AG10803 (cell line): ENCODE measurements at regions not wholly inside any gene's neighbourhood (a gene's known extent, or its start where the extent isn't known, plus 50 kb on each side); places are given as distances from the start of the nearest gene placed in this dataset.

Experiments used
- DNase-seq: peaks from one replicate; pipeline ENCODE4 v3.0.0; 2010; ENCODE audit warnings: low read depth
- H3K4me3 ChIP-seq: 2 replicates; pipeline ENCODE4 v1.5.1; 2011; ENCODE audit warnings: mild to moderate bottlenecking, low read length, control low read depth
- CTCF ChIP-seq: conservative IDR thresholded peaks from 2 replicates; pipeline ENCODE4 v1.5.1; 2011; ENCODE audit warnings: mild to moderate bottlenecking, low read length, control low read depth, inconsistent platforms

GRCh38 chr13:86848716-86849115 lies 822.5 kb upstream of the SLITRK5 start:
- no peak for TF ChIP-seq CTCF
- H3K4me3 ChIP-seq = no peak overlapping the region
- DNase-seq = no peak

- DNase-seq = no peak
- no peak overlapping the region for H3K4me3 ChIP-seq
- no peak for TF ChIP-seq CTCF
Observed at GRCh38 chr13:86856991-86857390, 814.2 kb upstream of the SLITRK5 start.

- DNase-seq = no peak
- TF ChIP-seq CTCF = no peak
- H3K4me3 ChIP-seq = no peak overlapping the region
Observed at GRCh38 chr13:86858216-86858615, 813.0 kb upstream of the SLITRK5 start.

- H3K4me3 ChIP-seq = no peak overlapping the region
- no peak for DNase-seq
- no peak for TF ChIP-seq CTCF
Observed at GRCh38 chr13:86862137-86862536, 809.0 kb upstream of the SLITRK5 start.

GRCh38 chr13:86864376-86864775 lies 806.8 kb upstream of the SLITRK5 start:
- DNase-seq = no peak
- TF ChIP-seq CTCF = no peak

GRCh38 chr13:86870444-86870843 lies 800.7 kb upstream of the SLITRK5 start:
- H3K4me3 ChIP-seq = no peak overlapping the region
- TF ChIP-seq CTCF = peak; percentile 68
- peak; percentile 5 for DNase-seq

More at GRCh38 chr13:86864376-86864775, 806.8 kb upstream of the SLITRK5 start:
- H3K4me3 ChIP-seq = no peak overlapping the region

- no peak for TF ChIP-seq CTCF
- no peak for DNase-seq
- no peak overlapping the region for H3K4me3 ChIP-seq
Observed at GRCh38 chr13:86877441-86877840, 793.7 kb upstream of the SLITRK5 start.
